ENCODE measurements at regions not wholly inside any gene's neighbourhood (a gene's known extent, or its start where the extent isn't known, plus 50 kb on each side); places are given as distances from the start of the nearest gene placed in this dataset.

GRCh38 chr5:35393901-35394300, 163.6 kb upstream of the PRLR start:
- intact Hi-C loops (cut with DNase I), result no loop called here
- H3K4me1 ChIP-seq (ENCODE audit: control insufficient read depth in 1 of 2, insufficient read depth in 2 of 2, low read length in 2 of 2), result no peaks in the 10 kb centered on the region
- no peak for DNase-seq
- H3K9me3 ChIP-seq (ENCODE audit: control insufficient read depth, low read length), result no peaks in the 10 kb centered on the region
- no peak overlapping the region for H3K27ac ChIP-seq (ENCODE audit: low read depth in 1 of 2, low read length in 2 of 2)
- no peaks in the 10 kb centered on the region for H3K36me3 ChIP-seq (ENCODE audit: control insufficient read depth in 1 of 2, insufficient read depth in 2 of 2, low read length in 1 of 2)
- ATAC-seq (ENCODE audit: low FRiP score), result no peak
- WGBS, 2 donors, result 62 to 78% methylated on average over 4 of the region's 4 CpGs
- H3K27me3 ChIP-seq (ENCODE audit: control insufficient read depth in 1 of 2, insufficient read depth in 2 of 2, low read length in 1 of 2), result no peaks in the 10 kb centered on the region
- no peak overlapping the region for H3K4me3 ChIP-seq (ENCODE audit: low read length in 2 of 2)

- DNase-seq (no peak), ATAC-seq (ENCODE audit: low FRiP score) (no peak)
- Histone ChIP-seq H3K27me3 (ENCODE audit: control insufficient read depth in 1 of 2, insufficient read depth in 2 of 2, low read length in 1 of 2) (no peaks in the 10 kb centered on the region), H3K4me3 (ENCODE audit: low read length in 2 of 2) (no peak overlapping the region), H3K36me3 (ENCODE audit: control insufficient read depth in 1 of 2, insufficient read depth in 2 of 2, low read length in 1 of 2) (no peaks in the 10 kb centered on the region), H3K27ac (ENCODE audit: low read depth in 1 of 2, low read length in 2 of 2) (no peak overlapping the region), H3K4me1 (ENCODE audit: control insufficient read depth in 1 of 2, insufficient read depth in 2 of 2, low read length in 2 of 2) (no peaks in the 10 kb centered on the region), H3K9me3 (ENCODE audit: control insufficient read depth, low read length) (no peaks in the 10 kb centered on the region)
- 86 to 94% methylated on average over 2 of the region's 2 CpGs for WGBS, 2 donors
- intact Hi-C loops (cut with DNase I), result no loop called here
Measured at GRCh38 chr5:35384658-35385057, 154.4 kb upstream of the PRLR start.

- ATAC-seq (ENCODE audit: low FRiP score) (no peak), DNase-seq (no peak)
- 84 to 85% methylated on average over 3 of the region's 3 CpGs for WGBS, 2 donors
- no peak overlapping the region for H3K4me3 ChIP-seq (ENCODE audit: low read length in 2 of 2)
- no peaks in the 10 kb centered on the region for H3K9me3 ChIP-seq (ENCODE audit: control insufficient read depth, low read length)
- no peak overlapping the region for H3K27ac ChIP-seq (ENCODE audit: low read depth in 1 of 2, low read length in 2 of 2)
- no peaks in the 10 kb centered on the region for H3K4me1 ChIP-seq (ENCODE audit: control insufficient read depth in 1 of 2, insufficient read depth in 2 of 2, low read length in 2 of 2)
- H3K36me3 ChIP-seq (ENCODE audit: control insufficient read depth in 1 of 2, insufficient read depth in 2 of 2, low read length in 1 of 2), result no peaks in the 10 kb centered on the region
- intact Hi-C loops (cut with DNase I), result no loop called here
- H3K27me3 ChIP-seq (ENCODE audit: control insufficient read depth in 1 of 2, insufficient read depth in 2 of 2, low read length in 1 of 2), result no peaks in the 10 kb centered on the region
Measured at GRCh38 chr5:35383041-35383440, 152.8 kb upstream of the PRLR start.

- Histone ChIP-seq H3K4me3 (ENCODE audit: low read length in 2 of 2) (no peak overlapping the region), H3K9me3 (ENCODE audit: control insufficient read depth, low read length) (no peaks in the 10 kb centered on the region), H3K36me3 (ENCODE audit: control insufficient read depth in 1 of 2, insufficient read depth in 2 of 2, low read length in 1 of 2) (no peaks in the 10 kb centered on the region), H3K4me1 (ENCODE audit: control insufficient read depth in 1 of 2, insufficient read depth in 2 of 2, low read length in 2 of 2) (no peaks in the 10 kb centered on the region), H3K27ac (ENCODE audit: low read depth in 1 of 2, low read length in 2 of 2) (no peak overlapping the region), H3K27me3 (ENCODE audit: control insufficient read depth in 1 of 2, insufficient read depth in 2 of 2, low read length in 1 of 2) (no peaks in the 10 kb centered on the region)
- ATAC-seq (ENCODE audit: low FRiP score), result no peak
- whole genome bisulfite sequencing, 2 donors, result 57 to 68% methylated on average over 4 of the region's 4 CpGs
- intact Hi-C loops (cut with DNase I), result no loop called here
- DNase-seq, result no peak
Measured at GRCh38 chr5:35377653-35378052, 147.4 kb upstream of the PRLR start.

GRCh38 chr5:35374584-35374983, 144.3 kb upstream of the PRLR start:
- Histone ChIP-seq H3K4me1 (ENCODE audit: control insufficient read depth in 1 of 2, insufficient read depth in 2 of 2, low read length in 2 of 2) (no peaks in the 10 kb centered on the region), H3K27me3 (ENCODE audit: control insufficient read depth in 1 of 2, insufficient read depth in 2 of 2, low read length in 1 of 2) (no peaks in the 10 kb centered on the region), H3K4me3 (ENCODE audit: low read length in 2 of 2) (no peak overlapping the region), H3K36me3 (ENCODE audit: control insufficient read depth in 1 of 2, insufficient read depth in 2 of 2, low read length in 1 of 2) (no peaks in the 10 kb centered on the region), H3K9me3 (ENCODE audit: control insufficient read depth, low read length) (no peaks in the 10 kb centered on the region), H3K27ac (ENCODE audit: low read depth in 1 of 2, low read length in 2 of 2) (no peak overlapping the region)
- intact Hi-C loops (cut with DNase I), result no loop called here
- no peak for DNase-seq
- no peak for ATAC-seq (ENCODE audit: low FRiP score)

GRCh38 chr5:35373249-35373648, 143.0 kb upstream of the PRLR start:
- Histone ChIP-seq H3K4me1 (ENCODE audit: control insufficient read depth in 1 of 2, insufficient read depth in 2 of 2, low read length in 2 of 2) (no peaks in the 10 kb centered on the region), H3K36me3 (ENCODE audit: control insufficient read depth in 1 of 2, insufficient read depth in 2 of 2, low read length in 1 of 2) (no peaks in the 10 kb centered on the region), H3K27me3 (ENCODE audit: control insufficient read depth in 1 of 2, insufficient read depth in 2 of 2, low read length in 1 of 2) (no peaks in the 10 kb centered on the region), H3K4me3 (ENCODE audit: low read length in 2 of 2) (no peak overlapping the region), H3K9me3 (ENCODE audit: control insufficient read depth, low read length) (no peaks in the 10 kb centered on the region), H3K27ac (ENCODE audit: low read depth in 1 of 2, low read length in 2 of 2) (no peak overlapping the region)
- no peak for ATAC-seq (ENCODE audit: low FRiP score)
- intact Hi-C loops (cut with DNase I), result no loop called here
- WGBS, 2 donors, result 91 to 93% methylated on average over 3 of the region's 3 CpGs
- no peak for DNase-seq

GRCh38 chr5:35372482-35372881, 142.2 kb upstream of the PRLR start:
- DNase-seq (no peak), ATAC-seq (ENCODE audit: low FRiP score) (peak; percentile 52)
- Histone ChIP-seq H3K27me3 (ENCODE audit: control insufficient read depth in 1 of 2, insufficient read depth in 2 of 2, low read length in 1 of 2) (no peaks in the 10 kb centered on the region), H3K4me1 (ENCODE audit: control insufficient read depth in 1 of 2, insufficient read depth in 2 of 2, low read length in 2 of 2) (no peaks in the 10 kb centered on the region), H3K27ac (ENCODE audit: low read depth in 1 of 2, low read length in 2 of 2) (no peak overlapping the region), H3K36me3 (ENCODE audit: control insufficient read depth in 1 of 2, insufficient read depth in 2 of 2, low read length in 1 of 2) (no peaks in the 10 kb centered on the region), H3K9me3 (ENCODE audit: control insufficient read depth, low read length) (no peaks in the 10 kb centered on the region), H3K4me3 (ENCODE audit: low read length in 2 of 2) (no peak overlapping the region)
- intact Hi-C loops (cut with DNase I), result no loop called here
- 57 to 66% methylated on average over 2 of the region's 2 CpGs for WGBS, 2 donors

- H3K36me3 ChIP-seq (ENCODE audit: control insufficient read depth in 1 of 2, insufficient read depth in 2 of 2, low read length in 1 of 2), result no peaks in the 10 kb centered on the region
- no peaks in the 10 kb centered on the region for H3K4me1 ChIP-seq (ENCODE audit: control insufficient read depth in 1 of 2, insufficient read depth in 2 of 2, low read length in 2 of 2)
- DNase-seq (no peak), ATAC-seq (ENCODE audit: low FRiP score) (no peak)
- H3K27me3 ChIP-seq (ENCODE audit: control insufficient read depth in 1 of 2, insufficient read depth in 2 of 2, low read length in 1 of 2), result no peaks in the 10 kb centered on the region
- H3K9me3 ChIP-seq (ENCODE audit: control insufficient read depth, low read length), result no peaks in the 10 kb centered on the region
- intact Hi-C loops (cut with DNase I), result no loop called here
- no peak overlapping the region for H3K27ac ChIP-seq (ENCODE audit: low read depth in 1 of 2, low read length in 2 of 2)
- WGBS, 2 donors, result 9 to 10% methylated on average over 1 of the region's 1 CpG
- no peak overlapping the region for H3K4me3 ChIP-seq (ENCODE audit: low read length in 2 of 2)
Measured at GRCh38 chr5:35371951-35372426, 141.7 kb upstream of the PRLR start.

- H3K27me3 ChIP-seq (ENCODE audit: control insufficient read depth in 1 of 2, insufficient read depth in 2 of 2, low read length in 1 of 2), result no peaks in the 10 kb centered on the region
- ATAC-seq (ENCODE audit: low FRiP score) (no peak), DNase-seq (no peak)
- intact Hi-C loops (cut with DNase I), result no loop called here
- no peak overlapping the region for H3K4me3 ChIP-seq (ENCODE audit: low read length in 2 of 2)
- 10 to 17% methylated on average over 2 of the region's 2 CpGs for WGBS, 2 donors
- no peaks in the 10 kb centered on the region for H3K9me3 ChIP-seq (ENCODE audit: control insufficient read depth, low read length)
- no peaks in the 10 kb centered on the region for H3K4me1 ChIP-seq (ENCODE audit: control insufficient read depth in 1 of 2, insufficient read depth in 2 of 2, low read length in 2 of 2)
- no peak overlapping the region for H3K27ac ChIP-seq (ENCODE audit: low read depth in 1 of 2, low read length in 2 of 2)
- no peaks in the 10 kb centered on the region for H3K36me3 ChIP-seq (ENCODE audit: control insufficient read depth in 1 of 2, insufficient read depth in 2 of 2, low read length in 1 of 2)
Measured at GRCh38 chr5:35370871-35371270, 140.6 kb upstream of the PRLR start.
